Stimulated activated CD4-positive, alpha-beta T cell treated with anti-CD3 and anti-CD28 coated beads, Interleukin-15, amount 100 ng/mL, for 24 hours (primary cell): ENCODE measurements at regions not wholly inside any gene's neighbourhood (a gene's known extent, or its start where the extent isn't known, plus 50 kb on each side); places are given as distances from the start of the nearest gene placed in this dataset.
A peak's percentile ranks its signal among the peaks of the same experiment; 100 is the strongest.

Experiments used
- DNase-seq: peaks from one replicate; pipeline ENCODE4 v3.0.0-alpha.2; 2020

DNA sequence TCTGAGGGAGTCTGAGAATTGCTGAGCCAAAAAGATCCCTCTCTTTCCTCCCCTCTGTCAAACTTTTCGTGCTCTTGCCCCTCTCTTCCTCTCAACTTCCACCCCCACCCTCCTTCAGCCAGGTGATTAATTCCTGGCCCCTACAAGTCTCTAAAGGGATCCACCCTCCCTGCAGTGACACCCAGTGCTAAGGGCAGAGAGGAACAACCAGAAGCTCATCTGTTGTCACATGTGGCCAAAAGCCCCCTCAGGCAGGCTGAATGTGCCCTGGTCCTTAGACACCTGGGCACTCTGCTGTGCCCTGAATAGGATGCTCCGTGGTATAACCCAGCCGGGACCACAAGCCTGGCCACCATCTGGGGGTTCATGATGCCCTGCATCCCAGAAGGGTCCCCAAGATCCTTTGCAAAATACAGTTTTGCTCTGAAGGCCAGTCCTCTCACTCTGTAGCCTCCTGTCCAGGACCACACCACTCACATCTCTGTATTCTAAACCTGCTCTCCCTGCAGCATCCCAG is 234.4 kb downstream of the BCL11A start:
- DNase-seq = no peak

- no peak for DNase-seq
Measured at GRCh38 chr2:60318544-60318943, 234.9 kb downstream of the BCL11A start.

DNA sequence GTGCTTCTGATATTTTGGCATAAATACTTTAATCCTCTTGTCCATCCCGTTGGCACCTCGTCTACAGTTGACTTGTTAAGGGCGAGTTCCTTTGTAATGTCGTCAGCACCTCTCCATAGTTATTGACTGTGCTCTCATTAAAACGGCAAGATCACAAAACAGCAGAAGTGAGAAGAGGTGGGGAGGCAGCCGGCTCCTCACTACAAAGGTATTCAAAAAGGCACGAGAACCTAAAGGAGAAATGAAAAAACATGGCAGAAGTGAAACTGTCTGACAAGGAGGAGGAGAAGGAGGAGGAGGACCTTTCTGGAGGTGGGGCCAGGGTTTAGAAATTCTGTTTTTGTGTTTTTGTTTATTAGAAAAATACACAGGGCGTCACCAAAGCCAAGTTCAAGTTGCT is 235.6 kb downstream of the BCL11A start:
- no peak for DNase-seq

- no peak for DNase-seq
Measured at GRCh38 chr2:60317034-60317386, 236.4 kb downstream of the BCL11A start.

GRCh38 chr2:60316381-60317033 is 236.9 kb downstream of the BCL11A start:
- no peak for DNase-seq

- no peak for DNase-seq
Measured at GRCh38 chr2:60313470-60314172, 239.8 kb downstream of the BCL11A start.

GRCh38 chr2:60312618-60313017 is 240.8 kb downstream of the BCL11A start:
- peak; percentile 11 for DNase-seq

DNA sequence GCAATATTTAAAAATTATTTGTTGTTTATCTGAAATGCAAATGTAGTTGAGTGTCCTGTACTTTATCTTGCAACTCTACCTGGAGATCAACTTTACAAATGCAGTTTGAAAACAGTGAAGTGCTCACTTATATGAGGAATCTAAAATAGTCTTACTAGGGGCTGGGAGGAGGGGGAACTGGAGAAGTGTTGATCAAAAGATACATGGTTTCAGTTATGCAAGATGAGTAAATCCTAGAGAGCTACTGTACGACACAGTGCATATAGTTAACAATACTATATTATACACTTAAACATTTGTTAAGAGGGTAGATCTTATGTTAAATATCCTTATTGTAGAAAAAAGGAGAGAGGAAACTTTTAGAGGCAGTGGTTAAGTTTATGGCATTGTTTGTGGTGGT is 241.9 kb downstream of the BCL11A start:
- DNase-seq = no peak

- DNase-seq = no peak
Measured at GRCh38 chr2:60309941-60310660, 243.4 kb downstream of the BCL11A start.

DNA sequence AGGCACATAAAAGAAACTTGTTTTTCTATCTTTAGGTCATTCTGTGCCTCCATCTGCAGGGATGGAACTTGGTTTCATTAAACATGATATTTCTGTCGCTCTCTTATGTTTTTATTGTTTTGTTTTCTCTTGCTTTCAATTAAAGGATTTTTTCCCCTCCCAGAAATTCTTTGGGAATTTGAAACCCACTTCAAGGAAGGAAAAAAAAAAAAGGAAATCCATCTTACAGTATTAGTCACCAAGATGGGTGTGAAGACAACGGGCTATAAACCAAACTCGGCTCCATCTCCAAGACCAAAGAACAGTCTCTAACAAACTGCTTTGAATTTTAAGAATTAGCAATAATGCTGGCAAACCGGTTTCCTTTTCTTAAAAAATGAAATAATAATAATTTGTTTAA is 244.1 kb downstream of the BCL11A start:
- no peak for DNase-seq

DNA sequence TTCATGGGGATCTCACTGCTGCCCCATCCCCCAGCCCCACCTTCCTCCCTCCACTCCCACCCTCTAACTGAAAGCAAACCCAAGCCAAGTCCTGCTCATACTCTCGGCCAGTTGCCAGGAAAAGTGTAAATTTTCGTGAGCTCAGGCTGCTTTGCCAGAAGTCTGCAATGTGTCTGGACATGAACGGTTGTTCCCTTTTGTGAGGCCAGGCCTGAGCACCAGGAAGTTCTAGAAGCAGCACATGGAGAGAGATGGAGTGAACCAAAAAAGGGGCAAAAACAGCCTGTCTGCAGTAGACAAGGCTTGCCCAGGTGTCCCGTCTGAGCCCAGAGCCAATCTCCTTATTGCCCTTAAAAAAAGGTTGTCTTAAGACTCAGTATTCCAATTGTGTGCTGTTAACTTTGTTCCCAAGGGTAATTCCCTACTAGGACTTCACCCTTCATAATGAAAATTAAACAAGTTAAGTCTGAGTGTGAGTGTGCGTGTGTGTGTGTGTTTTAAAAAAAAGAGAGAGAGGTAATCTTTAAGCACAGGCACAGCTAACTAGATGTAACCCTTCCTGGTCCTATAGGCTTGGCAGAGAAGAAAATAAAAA is 247.1 kb downstream of the BCL11A start:
- DNase-seq = no peak

DNA sequence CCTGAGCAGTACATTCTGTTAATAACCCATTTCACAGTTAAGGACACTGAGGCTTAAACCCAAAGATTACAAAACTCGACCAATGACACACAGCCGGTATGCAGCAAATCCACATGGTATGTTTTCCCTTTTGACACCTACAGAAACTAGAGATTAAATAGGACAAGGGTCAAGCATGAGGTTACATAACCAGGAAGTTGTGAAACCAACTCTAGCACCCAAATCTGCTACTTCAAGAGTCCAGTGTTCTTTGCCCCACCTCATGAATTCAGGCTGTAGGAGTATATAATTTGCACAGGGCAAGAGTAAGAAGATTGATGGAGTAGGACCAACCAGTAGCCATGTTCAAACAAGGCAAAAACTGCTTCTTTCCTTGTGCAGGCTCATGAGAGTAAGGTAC is 249.8 kb downstream of the BCL11A start:
- DNase-seq = no peak

GRCh38 chr2:60302377-60303126 is 250.9 kb downstream of the BCL11A start:
- no peak for DNase-seq

DNA sequence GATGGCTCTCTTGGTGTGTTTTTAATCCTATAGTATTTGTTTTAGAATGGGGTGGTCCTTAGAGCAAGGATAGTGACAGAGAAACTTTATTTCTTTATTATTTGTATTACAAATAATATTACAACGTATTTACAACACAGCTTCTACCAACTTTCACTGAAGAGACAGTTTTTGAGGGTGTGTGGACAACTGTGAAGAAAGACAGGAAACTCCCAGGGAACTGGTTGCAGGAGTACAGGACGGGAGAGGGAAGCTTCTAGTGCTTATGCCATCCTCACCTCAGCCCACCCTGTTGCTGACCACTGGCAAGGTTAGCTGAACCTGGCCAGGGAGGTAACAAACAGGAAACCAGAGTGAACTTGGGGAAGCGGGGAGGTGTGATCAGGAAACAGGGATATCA is 251.7 kb downstream of the BCL11A start:
- no peak for DNase-seq

DNA sequence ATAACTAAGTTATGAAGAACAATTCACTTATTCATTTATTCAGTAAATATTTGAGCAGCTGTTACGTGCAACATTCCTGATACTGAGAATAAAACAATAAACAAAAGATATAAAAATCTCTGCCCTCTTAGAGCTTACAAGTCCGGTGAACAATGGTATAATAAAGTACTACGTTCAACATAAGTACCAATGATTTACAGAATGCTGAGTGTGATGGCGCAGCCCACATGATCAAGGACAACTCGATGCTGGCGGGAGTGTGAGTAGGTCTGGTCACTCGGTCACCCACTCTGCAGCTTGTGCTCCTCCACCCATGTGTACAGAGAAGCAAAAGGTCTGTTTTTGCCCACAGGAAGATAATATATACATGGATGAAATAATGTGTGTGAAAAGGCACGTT is 254.3 kb downstream of the BCL11A start:
- no peak for DNase-seq

GRCh38 chr2:60298006-60298696 is 255.3 kb downstream of the BCL11A start:
- no peak for DNase-seq

- DNase-seq = no peak
Measured at GRCh38 chr2:60297296-60298005, 256.0 kb downstream of the BCL11A start.

GRCh38 chr2:60296219-60296955 is 257.1 kb downstream of the BCL11A start:
- no peak for DNase-seq

GRCh38 chr2:60295636-60295962 is 257.9 kb downstream of the BCL11A start:
- no peak for DNase-seq

DNA sequence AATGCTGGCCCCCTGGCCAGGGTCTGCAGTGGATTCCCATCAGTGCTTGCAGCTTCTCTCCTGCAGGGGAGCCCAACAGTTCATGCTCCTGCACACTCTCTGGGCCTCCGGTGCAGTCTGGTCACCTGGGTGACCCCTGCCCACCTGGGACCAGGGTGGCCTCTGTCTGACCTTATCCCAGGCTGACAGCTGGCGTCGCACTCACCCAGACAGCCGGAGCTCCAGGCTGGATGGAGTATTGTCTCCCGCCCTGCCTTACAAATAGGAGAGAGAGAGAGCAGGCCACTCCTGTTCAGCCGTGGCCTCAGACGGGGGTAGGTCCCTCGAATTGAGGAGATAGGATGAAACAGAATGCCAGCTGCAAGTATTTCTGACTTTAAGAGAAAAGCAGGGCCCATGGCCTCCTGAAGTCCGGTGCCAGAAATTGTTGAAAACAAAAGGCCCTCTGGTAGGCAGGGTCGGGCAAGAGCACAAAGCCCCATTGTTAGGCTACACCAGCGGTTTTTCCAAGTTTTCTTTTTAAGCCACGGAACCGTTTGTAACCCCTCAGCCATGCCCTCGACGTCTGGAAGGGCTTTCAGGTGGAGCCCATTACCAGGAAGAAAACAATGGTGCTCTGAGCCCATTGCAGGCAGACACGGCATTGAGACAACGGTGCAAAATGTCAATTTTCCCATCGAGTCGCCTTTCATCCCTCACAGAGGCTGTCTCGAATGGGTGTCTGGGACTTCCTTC is 258.4 kb downstream of the BCL11A start:
- no peak for DNase-seq
